ENCODE measurements at regions not wholly inside any gene's neighbourhood (a gene's known extent, or its start where the extent isn't known, plus 50 kb on each side); places are given as distances from the start of the nearest gene placed in this dataset.

- Histone ChIP-seq H2BK5ac (ENCODE audit: insufficient read length, low read length) (no peak overlapping the region), H3K14ac (ENCODE audit: insufficient read depth, low read length) (no peak overlapping the region), H3T11ph (ENCODE audit: low read length) (no peak overlapping the region), H3K79me1 (ENCODE audit: insufficient read depth, low read depth, low read length, poor library complexity, severe bottlenecking) (no peaks in the 10 kb centered on the region), H3K4me2 (ENCODE audit: insufficient read depth, insufficient read length, low read length) (no peak overlapping the region), H3K9me3 (ENCODE audit: control insufficient read depth, low read depth, low read length) (no peaks in the 10 kb centered on the region), H2BK15ac (ENCODE audit: low read depth, low read length) (no peak overlapping the region), H3K79me2 (ENCODE audit: insufficient read depth, low read length) (no peaks in the 10 kb centered on the region), H3K18ac (ENCODE audit: insufficient read length, low read depth, low read length) (no peak overlapping the region), H3K4ac (ENCODE audit: low read depth, low read length) (no peak overlapping the region), H4K5ac (ENCODE audit: insufficient read length, low read depth, low read length) (no peak overlapping the region), H4K8ac (replicated peaks; ENCODE audit: insufficient read length, low read depth, low read length) (no peak overlapping the region), H2AFZ (ENCODE audit: low read length) (no peak overlapping the region), H3K23me2 (ENCODE audit: insufficient read length, low read depth, low read length, poor library complexity, severe bottlenecking) (no peaks in the 10 kb centered on the region), H2BK20ac (ENCODE audit: low read depth, low read length, poor library complexity, severe bottlenecking) (no peak overlapping the region), H2BK120ac (ENCODE audit: low read depth, low read length, poor library complexity, severe bottlenecking) (no peak overlapping the region), H3K27me3 (ENCODE audit: insufficient read depth, low read length) (no peaks in the 10 kb centered on the region), H2AK5ac (ENCODE audit: insufficient read length, low read length) (no peak overlapping the region), H4K20me1 (ENCODE audit: control insufficient read depth, insufficient read depth, insufficient read length) (no peaks in the 10 kb centered on the region), H3K27ac (ENCODE audit: insufficient read length, low read depth, low read length) (no peak overlapping the region), H3K4me1 (ENCODE audit: insufficient read depth, low read length) (no peaks in the 10 kb centered on the region), H3K56ac (ENCODE audit: insufficient read length, low read depth, low read length) (no peak overlapping the region), H3K23ac (ENCODE audit: insufficient read length, low read depth, low read length) (no peak overlapping the region), H2BK12ac (ENCODE audit: insufficient read length, low read depth, low read length) (no peak overlapping the region), H3K9ac (ENCODE audit: extremely low read depth, insufficient read length, low read length) (no peak overlapping the region), H4K91ac (ENCODE audit: insufficient read length, low read depth, low read length) (no peak overlapping the region)
- TF ChIP-seq, protein P1, sequence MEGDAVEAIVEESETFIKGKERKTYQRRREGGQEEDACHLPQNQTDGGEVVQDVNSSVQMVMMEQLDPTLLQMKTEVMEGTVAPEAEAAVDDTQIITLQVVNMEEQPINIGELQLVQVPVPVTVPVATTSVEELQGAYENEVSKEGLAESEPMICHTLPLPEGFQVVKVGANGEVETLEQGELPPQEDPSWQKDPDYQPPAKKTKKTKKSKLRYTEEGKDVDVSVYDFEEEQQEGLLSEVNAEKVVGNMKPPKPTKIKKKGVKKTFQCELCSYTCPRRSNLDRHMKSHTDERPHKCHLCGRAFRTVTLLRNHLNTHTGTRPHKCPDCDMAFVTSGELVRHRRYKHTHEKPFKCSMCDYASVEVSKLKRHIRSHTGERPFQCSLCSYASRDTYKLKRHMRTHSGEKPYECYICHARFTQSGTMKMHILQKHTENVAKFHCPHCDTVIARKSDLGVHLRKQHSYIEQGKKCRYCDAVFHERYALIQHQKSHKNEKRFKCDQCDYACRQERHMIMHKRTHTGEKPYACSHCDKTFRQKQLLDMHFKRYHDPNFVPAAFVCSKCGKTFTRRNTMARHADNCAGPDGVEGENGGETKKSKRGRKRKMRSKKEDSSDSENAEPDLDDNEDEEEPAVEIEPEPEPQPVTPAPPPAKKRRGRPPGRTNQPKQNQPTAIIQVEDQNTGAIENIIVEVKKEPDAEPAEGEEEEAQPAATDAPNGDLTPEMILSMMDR (conservative IDR thresholded peaks at IDR 0.05), result no peak
- H3K27ac Mint-ChIP-seq, result no peak overlapping the region
- no peaks in the 10 kb centered on the region for H3K4me1 Mint-ChIP-seq
- no peaks in the 10 kb centered on the region for H3K27me3 Mint-ChIP-seq (ENCODE audit: low read depth)
- no peak for DNase-seq
- peaks cover 21 to 23% of the 10 kb centered on the region in 2 experiments for H3K9me3 Mint-ChIP-seq
- peaks cover 3 to 26% (median 10%) of the 10 kb centered on the region in 3 experiments; a peak in 6 of 7 replicates for H3K36me3 Mint-ChIP-seq (ENCODE audit: insufficient read depth in 1 of 3, low read depth in 3 of 3)
- no peak overlapping the region for H3K4me3 Mint-ChIP-seq
- no CpG with 5 or more reads among the region's 1 CpG for WGBS (ENCODE audit: extremely low coverage, insufficient read length, low lambda C conversion rate)
Measured at GRCh38 chr9:80968611-80969010, 720.7 kb downstream of the TLE1 start.

Measured in H9 (cell line).